H9 (cell line): ENCODE measurements at regions not wholly inside any gene's neighbourhood (a gene's known extent, or its start where the extent isn't known, plus 50 kb on each side); places are given as distances from the start of the nearest gene placed in this dataset.

ENCODE experiments used
- DNase-seq: peaks from one replicate; pipeline ENCODE4 v3.0.0-alpha.2; 2017
- H2AFZ ChIP-seq: one replicate; pipeline ENCODE4 v1.6.1; 2013; ENCODE audit warnings: mild to moderate bottlenecking, low read length, control low read depth, moderate library complexity
- H2AK5ac ChIP-seq: 2 replicates; pipeline ENCODE4 v1.6.1; 2013; ENCODE audit warnings: low read length, control low read depth, mixed read lengths; ENCODE audit not compliant: insufficient read length
- H2BK120ac ChIP-seq: one replicate; pipeline ENCODE4 v1.6.1; 2013; ENCODE audit warnings: low read depth, mild to moderate bottlenecking, low read length, control low read depth, inconsistent platforms; ENCODE audit not compliant: poor library complexity, severe bottlenecking
- H2BK12ac ChIP-seq: 2 replicates; pipeline ENCODE4 v1.6.1; 2013; ENCODE audit warnings: low read length, control low read depth, mixed read lengths, low read depth; ENCODE audit not compliant: insufficient read length
- H2BK15ac ChIP-seq: 2 replicates; pipeline ENCODE4 v1.6.1; 2013; ENCODE audit warnings: low read depth, low read length, control low read depth
- H2BK20ac ChIP-seq: one replicate; pipeline ENCODE4 v1.6.1; 2013; ENCODE audit warnings: low read depth, mild to moderate bottlenecking, low read length, control low read depth, inconsistent platforms; ENCODE audit not compliant: poor library complexity, severe bottlenecking
- H2BK5ac ChIP-seq: 2 replicates; pipeline ENCODE4 v1.6.1; 2013; ENCODE audit warnings: low read length, control low read depth, mixed read lengths; ENCODE audit not compliant: insufficient read length
- H3K14ac ChIP-seq: 2 replicates; pipeline ENCODE4 v1.6.1; 2013; ENCODE audit warnings: low read length, control low read depth; ENCODE audit not compliant: insufficient read depth
- H3K18ac ChIP-seq: 2 replicates; pipeline ENCODE4 v1.6.1; 2013; ENCODE audit warnings: low read depth, mild to moderate bottlenecking, mixed read lengths, low read length, control low read depth; ENCODE audit not compliant: insufficient read length
- H3K23ac ChIP-seq: 2 replicates; pipeline ENCODE4 v1.6.1; 2013; ENCODE audit warnings: low read length, control low read depth, mixed read lengths, low read depth; ENCODE audit not compliant: insufficient read length
- H3K23me2 ChIP-seq: 2 replicates; pipeline ENCODE4 v1.6.1; 2013; ENCODE audit warnings: low read depth, mild to moderate bottlenecking, mixed read lengths, low read length, control low read depth; ENCODE audit not compliant: insufficient read length, poor library complexity, severe bottlenecking
- H3K27ac ChIP-seq: 2 replicates; pipeline ENCODE4 v1.5.1; 2013; ENCODE audit warnings: low read length, control low read depth, mixed read lengths, low read depth; ENCODE audit not compliant: insufficient read length
- H3K27me3 ChIP-seq: 2 replicates; pipeline ENCODE4 v1.6.1; 2013; ENCODE audit warnings: low read length, control low read depth, inconsistent platforms; ENCODE audit not compliant: insufficient read depth
- H3K4ac ChIP-seq: 2 replicates; pipeline ENCODE4 v1.6.1; 2013; ENCODE audit warnings: low read depth, mild to moderate bottlenecking, control low read depth, inconsistent platforms, low read length, moderate library complexity
- H3K4me1 ChIP-seq: 2 replicates; pipeline ENCODE4 v1.6.1; 2013; ENCODE audit warnings: low read length, control low read depth, inconsistent platforms; ENCODE audit not compliant: insufficient read depth
- H3K4me2 ChIP-seq: 2 replicates; pipeline ENCODE4 v1.6.1; 2013; ENCODE audit warnings: low read length, control low read depth, mixed read lengths; ENCODE audit not compliant: insufficient read length, insufficient read depth
- H3K56ac ChIP-seq: 2 replicates; pipeline ENCODE4 v1.6.1; 2013; ENCODE audit warnings: low read depth, mild to moderate bottlenecking, mixed read lengths, low read length, control low read depth; ENCODE audit not compliant: insufficient read length
- H3K79me1 ChIP-seq: 2 replicates; pipeline ENCODE4 v1.6.1; 2013; ENCODE audit warnings: low read depth, mild to moderate bottlenecking, moderate library complexity, low read length, control low read depth, inconsistent platforms; ENCODE audit not compliant: insufficient read depth, poor library complexity, severe bottlenecking
- H3K79me2 ChIP-seq: 2 replicates; pipeline ENCODE4 v1.6.1; 2013; ENCODE audit warnings: low read length, control low read depth, inconsistent platforms; ENCODE audit not compliant: insufficient read depth
- H3K9ac ChIP-seq: 2 replicates; pipeline ENCODE4 v1.6.1; 2013; ENCODE audit warnings: low read length, control low read depth, mixed read lengths; ENCODE audit not compliant: insufficient read length; ENCODE audit errors: extremely low read depth
- H3K9me3 ChIP-seq: one replicate; pipeline ENCODE4 v1.6.1; 2013; ENCODE audit warnings: low read depth, low read length, inconsistent platforms; ENCODE audit not compliant: control insufficient read depth
- H3T11ph ChIP-seq: one replicate; pipeline ENCODE4 v1.6.1; 2013; ENCODE audit warnings: mild to moderate bottlenecking, low read length, control low read depth, inconsistent platforms
- H4K20me1 ChIP-seq: one replicate; pipeline ENCODE4 v1.6.1; 2013; ENCODE audit not compliant: control insufficient read depth, insufficient read length, insufficient read depth
- H4K5ac ChIP-seq: 2 replicates; pipeline ENCODE4 v1.6.1; 2013; ENCODE audit warnings: low read depth, mild to moderate bottlenecking, mixed read lengths, low read length, control low read depth; ENCODE audit not compliant: insufficient read length
- H4K8ac ChIP-seq: replicated peaks from 2 replicates; pipeline ENCODE4 v1.6.1; 2013; ENCODE audit warnings: low read length, control low read depth, mixed read lengths, low read depth; ENCODE audit not compliant: insufficient read length
- H4K91ac ChIP-seq: 2 replicates; pipeline ENCODE4 v1.6.1; 2013; ENCODE audit warnings: low read depth, mild to moderate bottlenecking, moderate library complexity, mixed read lengths, low read length, control low read depth; ENCODE audit not compliant: insufficient read length
- H3K27ac Mint-ChIP-seq, 3 experiments: 2 replicates in 2 of 3; 3 replicates in 1 of 3; pipeline ENCODE4 v1.8.0; 2020 to 2021; ENCODE audit warnings: mixed read lengths in 3 of 3, mild to moderate bottlenecking in 1 of 3, moderate library complexity in 1 of 3
- H3K27me3 Mint-ChIP-seq: 2 replicates; pipeline ENCODE4 v1.8.0; 2021; ENCODE audit warnings: low read depth, mild to moderate bottlenecking, moderate library complexity, mixed read lengths
- H3K36me3 Mint-ChIP-seq, 3 experiments: 2 replicates in 2 of 3; 3 replicates in 1 of 3; pipeline ENCODE4 v1.8.0; 2020 to 2021; ENCODE audit warnings: low read depth in 3 of 3, mixed read lengths in 3 of 3; ENCODE audit not compliant: insufficient read depth in 1 of 3
- H3K4me1 Mint-ChIP-seq, 2 experiments: 2 replicates each; pipeline ENCODE4 v1.8.0; 2020; ENCODE audit warnings: mixed read lengths in 2 of 2
- H3K4me3 Mint-ChIP-seq, 2 experiments: 2 replicates in 1 of 2; 3 replicates in 1 of 2; pipeline ENCODE4 v1.8.0; 2020 to 2021; ENCODE audit warnings: mild to moderate bottlenecking in 2 of 2, mixed read lengths in 2 of 2, moderate library complexity in 1 of 2
- H3K9me3 Mint-ChIP-seq, 2 experiments: 2 replicates in 1 of 2; 3 replicates in 1 of 2; pipeline ENCODE4 v1.8.0; 2020; ENCODE audit warnings: mild to moderate bottlenecking in 2 of 2, mixed read lengths in 2 of 2, moderate library complexity in 1 of 2
- CTCF ChIP-seq: fragments of 200-600 bp; sonication (generic); conservative IDR thresholded peaks from 3 replicates; pipeline ENCODE4 v1.8.0; 2021; ENCODE audit warnings: antibody characterized with exemption, mild to moderate bottlenecking

- no peaks in the 10 kb centered on the region for H3K27me3 ChIP-seq
- H2BK12ac ChIP-seq: no peak overlapping the region
- H3K23me2 ChIP-seq: no peaks in the 10 kb centered on the region
- no peak overlapping the region for H3K14ac ChIP-seq
- H3K56ac ChIP-seq: no peak overlapping the region
- TF ChIP-seq CTCF: no peak
- H3K4me2 ChIP-seq: no peak overlapping the region
- no peak overlapping the region for H4K91ac ChIP-seq
- H3K27ac Mint-ChIP-seq: no peak overlapping the region
- no peaks in the 10 kb centered on the region for H3K27me3 Mint-ChIP-seq
- no peak overlapping the region for H2BK15ac ChIP-seq
- H3K4me3 Mint-ChIP-seq: no peak overlapping the region
- no peaks in the 10 kb centered on the region for H3K9me3 ChIP-seq
- no peak overlapping the region for H4K5ac ChIP-seq
- no peak overlapping the region for H4K8ac ChIP-seq
- H2BK5ac ChIP-seq: no peak overlapping the region
- no peak overlapping the region for H3K9ac ChIP-seq
- peak overlapping the region; percentile 16 for H2AFZ ChIP-seq
- H2BK120ac ChIP-seq: no peak overlapping the region
- no peak for DNase-seq
- no peaks in the 10 kb centered on the region for H4K20me1 ChIP-seq
- H3K27ac ChIP-seq: no peak overlapping the region
- no peak overlapping the region for H3K23ac ChIP-seq
- no peaks in the 10 kb centered on the region for H3K36me3 Mint-ChIP-seq
- no peak overlapping the region for H3K4ac ChIP-seq
- no peak overlapping the region for H3T11ph ChIP-seq
- H3K79me2 ChIP-seq: no peaks in the 10 kb centered on the region
- no peaks in the 10 kb centered on the region for H3K4me1 Mint-ChIP-seq
- no peak overlapping the region for H3K18ac ChIP-seq
- H2AK5ac ChIP-seq: no peak overlapping the region
- H2BK20ac ChIP-seq: no peak overlapping the region
- H3K4me1 ChIP-seq: no peaks in the 10 kb centered on the region
- H3K9me3 Mint-ChIP-seq: no peaks in the 10 kb centered on the region; a peak in 1 of 5 replicates
- no peaks in the 10 kb centered on the region for H3K79me1 ChIP-seq
These were observed 279.0 kb downstream of the MFSD1 start for GRCh38 chr3:159080821-159081220.
